Mesothelial cell of epicardium (in vitro differentiated cells): ENCODE measurements at regions not wholly inside any gene's neighbourhood (a gene's known extent, or its start where the extent isn't known, plus 50 kb on each side); places are given as distances from the start of the nearest gene placed in this dataset.

Experiments used
- DNase-seq, 2 experiments: peaks; one replicate each; pipeline ENCODE4 v3.0.0; 2021; ENCODE audit warnings: low spot score in 2 of 2; ENCODE audit not compliant: unreplicated experiment in 2 of 2
- H3K27ac Mint-ChIP-seq: 2 replicates; pipeline ENCODE4 v1.8.0; 2021; ENCODE audit warnings: mixed read lengths
- H3K27me3 Mint-ChIP-seq: 2 replicates; pipeline ENCODE4 v1.8.0; 2021; ENCODE audit warnings: low read depth, mixed read lengths
- H3K36me3 Mint-ChIP-seq: 2 replicates; pipeline ENCODE4 v1.8.0; 2021; ENCODE audit warnings: mixed read lengths
- H3K4me1 Mint-ChIP-seq: 2 replicates; pipeline ENCODE4 v1.8.0; 2021; ENCODE audit warnings: mixed read lengths
- H3K4me3 Mint-ChIP-seq: 2 replicates; pipeline ENCODE4 v1.8.0; 2021; ENCODE audit warnings: mild to moderate bottlenecking, moderate library complexity, mixed read lengths
- H3K9me3 Mint-ChIP-seq: 2 replicates; pipeline ENCODE4 v1.8.0; 2021; ENCODE audit warnings: mixed read lengths
- CTCF ChIP-seq: fragments of 200-600 bp; sonication (generic); IDR thresholded peaks from one replicate; pipeline ENCODE4 v1.5.0; 2021; ENCODE audit warnings: antibody characterized with exemption; ENCODE audit not compliant: unreplicated experiment

- no peak overlapping the region for H3K4me3 Mint-ChIP-seq
- H3K36me3 Mint-ChIP-seq = no peaks in the 10 kb centered on the region
- H3K27me3 Mint-ChIP-seq = no peaks in the 10 kb centered on the region
- peaks cover 31% of the 10 kb centered on the region for H3K4me1 Mint-ChIP-seq
- DNase-seq = no peak
- H3K27ac Mint-ChIP-seq = no peak overlapping the region
- TF ChIP-seq CTCF = no peak
- H3K9me3 Mint-ChIP-seq = peaks cover 5% of the 10 kb centered on the region
These were observed 109.2 kb upstream of the SMIM23 start for GRCh38 chr5:171676286-171676944.

GRCh38 chr5:171678646-171679045, 107.0 kb upstream of the SMIM23 start:
- DNase-seq = no peak
- no peak for TF ChIP-seq CTCF
- H3K27ac Mint-ChIP-seq = peak overlapping the region; percentile 87
- H3K27me3 Mint-ChIP-seq = peaks cover 6% of the 10 kb centered on the region
- no peak overlapping the region for H3K4me3 Mint-ChIP-seq
- H3K36me3 Mint-ChIP-seq = no peaks in the 10 kb centered on the region
- H3K4me1 Mint-ChIP-seq = peaks cover 25% of the 10 kb centered on the region
- peaks cover 3% of the 10 kb centered on the region for H3K9me3 Mint-ChIP-seq

- peaks cover 25% of the 10 kb centered on the region for H3K4me1 Mint-ChIP-seq
- H3K27ac Mint-ChIP-seq = no peak overlapping the region
- TF ChIP-seq CTCF = no peak
- peaks cover 6% of the 10 kb centered on the region for H3K27me3 Mint-ChIP-seq
- no peaks in the 10 kb centered on the region for H3K9me3 Mint-ChIP-seq
- no peak for DNase-seq
- H3K36me3 Mint-ChIP-seq = no peaks in the 10 kb centered on the region
- H3K4me3 Mint-ChIP-seq = no peak overlapping the region
These were observed 105.1 kb upstream of the SMIM23 start for GRCh38 chr5:171680485-171680884.

GRCh38 chr5:171681061-171681460, 104.6 kb upstream of the SMIM23 start:
- Mint-ChIP-seq H3K27me3 (peaks cover 6% of the 10 kb centered on the region), H3K36me3 (no peaks in the 10 kb centered on the region), H3K27ac (no peak overlapping the region), H3K4me1 (peaks cover 24% of the 10 kb centered on the region), H3K4me3 (no peak overlapping the region), H3K9me3 (no peaks in the 10 kb centered on the region)
- TF ChIP-seq CTCF = no peak
- no peak for DNase-seq

GRCh38 chr5:171681677-171682076, 103.9 kb upstream of the SMIM23 start:
- Mint-ChIP-seq H3K4me1 (peaks cover 20% of the 10 kb centered on the region), H3K4me3 (no peak overlapping the region), H3K36me3 (no peaks in the 10 kb centered on the region), H3K27me3 (peaks cover 6% of the 10 kb centered on the region), H3K27ac (no peak overlapping the region), H3K9me3 (no peaks in the 10 kb centered on the region)
- DNase-seq = no peak
- no peak for TF ChIP-seq CTCF

- Mint-ChIP-seq H3K9me3 (no peaks in the 10 kb centered on the region), H3K36me3 (no peaks in the 10 kb centered on the region), H3K27ac (no peak overlapping the region), H3K4me3 (no peak overlapping the region), H3K4me1 (peaks cover 20% of the 10 kb centered on the region), H3K27me3 (peaks cover 8% of the 10 kb centered on the region)
- no peak for DNase-seq
- no peak for TF ChIP-seq CTCF
These were observed 102.8 kb upstream of the SMIM23 start for GRCh38 chr5:171682801-171683200.
